ENCODE measurements at regions not wholly inside any gene's neighbourhood (a gene's known extent, or its start where the extent isn't known, plus 50 kb on each side); places are given as distances from the start of the nearest gene placed in this dataset.

GRCh38 chr9:95620314-95620713, 103.5 kb upstream of the PTCH1 start:
- TF ChIP-seq CTCF (IDR thresholded peaks at IDR 0.05) = no peak
- TF ChIP-seq POLR2A (IDR thresholded peaks at IDR 0.05) = no peak
